LoVo (cell line): ENCODE measurements at regions not wholly inside any gene's neighbourhood (a gene's known extent, or its start where the extent isn't known, plus 50 kb on each side); places are given as distances from the start of the nearest gene placed in this dataset.

Source experiments
- DNase-seq: peaks from one replicate; pipeline ENCODE4 v3.0.0-alpha.2; 2016; ENCODE audit warnings: low spot score

DNA sequence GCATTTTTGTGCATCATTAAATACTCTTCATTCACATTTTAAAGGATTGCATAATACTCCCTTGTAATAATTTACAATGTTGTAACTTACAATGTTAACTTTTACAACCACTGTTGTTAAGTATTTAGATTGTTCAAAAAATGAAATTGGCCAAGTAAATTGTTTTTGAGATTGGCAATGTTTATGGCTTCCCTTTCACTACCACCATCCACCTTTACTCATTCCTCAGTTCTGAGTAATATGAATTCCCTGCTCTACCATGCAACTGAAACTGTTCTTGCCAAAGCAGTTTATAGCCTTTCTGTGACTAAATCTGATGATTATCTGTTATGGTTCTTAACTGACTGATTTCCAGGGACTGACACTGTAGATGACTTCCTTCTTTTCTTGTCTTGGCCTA, 80.5 kb upstream of the TMEM106B start:
- DNase-seq, result peak; percentile 83

DNA sequence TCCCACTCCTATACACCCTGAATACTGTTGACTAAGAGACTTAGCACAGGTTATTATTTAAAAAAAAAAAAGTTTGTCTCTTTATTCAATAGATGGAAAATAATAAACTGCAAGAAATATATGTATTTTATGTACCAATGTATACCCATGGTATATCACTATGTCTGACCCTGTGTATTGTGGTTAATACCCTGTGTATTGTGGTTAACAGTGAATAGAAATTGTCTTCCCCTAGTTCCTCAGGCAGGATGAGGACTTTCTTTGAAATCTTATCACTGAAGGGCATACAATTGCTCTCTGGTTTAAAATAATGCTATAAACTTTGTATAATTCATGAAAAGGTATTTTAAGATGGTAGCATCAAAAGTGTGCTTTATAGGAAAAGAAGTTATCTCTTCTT, 80.0 kb upstream of the TMEM106B start:
- no peak for DNase-seq

DNA sequence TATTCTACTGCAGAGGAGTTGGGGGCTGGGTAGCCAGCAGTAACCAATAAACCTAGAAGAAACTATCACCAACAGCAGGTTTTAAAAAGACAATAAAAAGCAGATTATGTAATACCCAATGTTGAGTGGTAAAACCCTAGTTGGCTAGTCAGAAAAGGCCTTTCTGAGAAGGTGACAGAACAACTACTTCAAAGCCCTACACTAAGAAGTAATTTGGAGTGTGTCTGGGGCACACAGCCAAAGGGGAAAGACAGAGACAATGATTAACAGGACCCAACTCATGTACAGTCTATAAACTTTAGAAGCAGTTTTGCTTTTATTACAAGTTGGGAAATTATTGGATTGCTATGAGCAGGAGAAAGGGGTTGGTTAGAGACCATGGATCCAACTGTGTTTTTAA, 77.2 kb upstream of the TMEM106B start:
- peak; percentile 53 for DNase-seq

DNA sequence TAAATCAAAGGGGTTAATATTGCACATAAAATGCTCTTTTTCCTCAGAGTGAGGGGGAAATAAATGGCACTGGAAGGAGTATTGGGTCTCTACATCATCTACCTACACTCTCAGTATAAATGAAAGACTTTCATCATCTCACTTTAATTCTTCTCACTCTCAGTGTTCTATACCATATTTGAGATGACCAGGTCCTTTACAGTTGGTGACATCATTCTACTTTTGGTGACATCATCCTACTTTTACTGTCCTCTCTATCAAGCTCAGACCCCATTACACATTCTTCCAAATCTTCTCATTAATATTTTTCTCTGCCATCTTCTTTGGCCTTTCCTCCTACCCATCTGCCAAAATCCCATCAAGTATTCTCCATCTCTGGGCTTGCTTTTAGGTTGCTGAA, 74.6 kb upstream of the TMEM106B start:
- DNase-seq, result no peak

DNA sequence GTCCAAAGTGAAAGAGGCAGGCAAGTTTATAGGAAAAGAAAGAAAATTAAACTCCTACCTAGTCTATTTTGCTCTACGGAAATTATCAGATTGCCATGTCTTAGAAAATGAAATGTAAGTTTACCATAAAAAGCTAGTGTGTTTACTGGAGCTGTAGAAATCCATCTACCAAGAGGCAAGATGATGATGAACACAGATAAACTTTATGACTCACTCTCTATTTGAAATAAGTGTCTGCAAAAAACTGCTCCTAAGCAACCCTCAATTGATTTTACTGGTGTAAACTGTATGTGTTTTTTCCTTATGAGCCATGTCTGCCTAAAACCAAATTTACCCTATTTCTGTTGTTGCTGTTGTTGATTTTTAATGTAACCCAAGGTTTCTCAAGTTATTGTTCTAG, 73.8 kb upstream of the TMEM106B start:
- peak; percentile 45 for DNase-seq

DNA sequence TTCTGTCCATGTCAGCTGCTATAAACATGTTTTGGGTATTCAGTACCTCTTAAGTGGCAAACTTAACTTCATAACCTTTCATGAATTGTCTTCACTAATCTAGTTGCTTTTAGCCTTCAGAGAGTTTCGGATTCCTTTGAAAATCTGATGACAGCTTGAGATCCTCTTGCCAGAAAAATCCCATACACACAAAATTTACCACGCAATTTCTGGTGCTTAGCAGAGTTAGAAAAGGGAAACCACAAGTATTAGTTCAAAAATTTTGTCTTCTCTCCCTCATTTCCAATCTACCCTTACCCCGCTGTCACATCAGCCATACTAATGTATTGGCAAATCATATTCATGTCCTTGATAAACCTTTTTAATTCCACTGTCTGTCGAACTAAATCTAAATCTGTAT, 72.7 kb upstream of the TMEM106B start:
- no peak for DNase-seq

DNA sequence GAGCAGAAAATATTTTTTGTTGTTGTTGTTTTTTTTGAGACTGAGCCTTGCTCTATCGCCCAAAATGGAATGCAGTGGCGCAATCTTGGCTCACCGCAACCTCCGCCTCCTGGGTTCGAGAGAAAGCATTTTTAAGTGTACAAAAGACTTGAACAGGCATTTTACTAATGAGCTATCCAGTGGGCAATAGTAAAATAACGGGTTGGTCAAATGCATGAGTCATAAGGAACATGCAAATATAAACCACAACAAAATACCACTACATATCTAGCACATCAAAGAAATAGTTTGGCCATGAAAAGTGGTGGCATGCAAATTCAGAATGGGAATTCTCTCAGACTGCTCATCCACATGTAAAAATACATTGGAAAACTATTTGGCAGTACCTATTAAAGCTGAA, 71.7 kb upstream of the TMEM106B start:
- peak; percentile 62 for DNase-seq

DNA sequence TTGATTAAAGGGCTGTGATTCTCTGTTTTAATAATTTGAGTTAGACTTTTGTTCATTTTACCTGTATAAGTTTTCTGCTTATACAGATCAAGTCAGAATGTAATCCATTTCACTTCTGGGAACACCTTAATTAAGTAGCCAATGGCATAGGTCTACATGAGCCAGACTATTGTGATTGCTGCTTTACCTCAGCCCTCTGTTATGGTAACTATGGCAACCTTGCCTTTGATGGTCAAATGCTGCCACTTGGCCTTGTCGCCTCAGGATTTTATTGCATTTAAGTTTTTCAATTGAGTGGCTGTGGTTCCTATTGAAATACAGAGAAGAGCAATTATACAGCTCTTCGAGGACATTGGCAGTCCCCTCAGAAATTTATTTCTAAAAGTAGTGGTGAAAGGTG, 64.3 kb upstream of the TMEM106B start:
- no peak for DNase-seq

DNA sequence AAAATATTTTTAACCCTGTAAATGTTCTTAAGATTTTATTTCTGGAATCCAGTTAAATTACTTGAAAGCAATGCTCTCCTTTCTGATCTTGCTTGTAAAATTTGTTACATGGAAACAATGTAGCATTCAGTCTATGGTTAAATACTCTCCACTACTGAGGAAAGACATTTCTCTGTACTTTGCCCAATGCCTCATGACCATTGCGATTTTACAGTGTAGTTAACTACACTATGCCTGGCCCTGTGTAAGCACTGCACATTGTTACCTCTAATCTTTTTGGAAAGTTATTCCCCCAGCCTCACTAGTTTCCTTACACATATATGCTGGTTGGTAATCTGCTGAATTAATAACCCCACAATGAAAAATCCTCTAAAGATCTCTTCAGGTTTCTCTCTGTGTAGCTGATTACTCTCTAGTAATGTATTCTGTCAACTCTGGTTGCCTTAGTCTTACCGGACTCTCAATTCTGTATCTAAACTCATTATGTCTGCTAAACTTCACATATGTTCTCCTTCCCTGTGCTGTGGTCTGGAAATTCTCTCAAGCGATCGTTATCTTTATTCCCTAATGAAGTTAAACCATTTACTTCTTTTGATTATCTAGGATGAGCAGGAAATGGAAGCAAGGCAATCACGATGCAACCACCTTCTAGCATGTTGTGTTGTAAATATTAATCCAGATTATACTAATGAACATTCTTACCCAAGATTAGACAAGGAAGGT, 58.7 kb upstream of the TMEM106B start:
- DNase-seq, result no peak

DNA sequence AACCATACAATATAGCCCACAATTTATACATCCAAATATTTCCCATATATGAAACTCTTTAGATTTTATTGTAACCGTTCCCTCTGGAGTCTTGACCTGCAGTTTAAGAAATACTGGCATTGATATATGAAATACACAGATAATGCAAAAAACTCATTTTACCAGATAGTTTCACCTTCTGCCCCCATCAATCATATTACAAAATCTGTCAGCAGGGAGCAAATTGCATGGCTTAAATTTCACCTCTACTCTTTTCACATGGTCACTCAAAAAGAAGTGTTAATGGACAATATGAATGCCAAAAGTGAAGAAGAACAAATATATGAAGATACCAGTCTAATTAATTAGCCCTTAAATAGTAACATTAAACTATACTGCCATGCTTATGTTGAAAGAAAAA, 57.0 kb upstream of the TMEM106B start:
- DNase-seq, result no peak

DNA sequence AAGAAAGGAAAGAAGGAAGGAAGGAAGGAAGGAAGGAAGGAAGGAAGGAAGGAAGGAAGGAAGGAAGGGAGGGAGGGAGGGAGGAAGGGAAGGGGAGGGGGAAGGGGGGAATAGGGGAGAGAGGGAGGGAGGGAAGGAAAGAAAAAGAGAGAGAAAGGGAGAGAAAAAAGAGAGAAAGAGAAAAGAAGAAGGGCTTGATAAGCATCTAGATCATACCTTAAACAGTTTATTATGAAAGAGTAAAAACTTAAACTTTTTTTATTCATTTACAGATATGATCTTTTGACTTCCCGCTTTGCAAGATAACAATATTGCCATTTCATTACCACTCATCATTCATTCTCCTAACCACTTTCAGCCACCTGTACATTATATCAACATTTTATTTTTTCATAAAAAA, 53.6 kb upstream of the TMEM106B start:
- no peak for DNase-seq

DNA sequence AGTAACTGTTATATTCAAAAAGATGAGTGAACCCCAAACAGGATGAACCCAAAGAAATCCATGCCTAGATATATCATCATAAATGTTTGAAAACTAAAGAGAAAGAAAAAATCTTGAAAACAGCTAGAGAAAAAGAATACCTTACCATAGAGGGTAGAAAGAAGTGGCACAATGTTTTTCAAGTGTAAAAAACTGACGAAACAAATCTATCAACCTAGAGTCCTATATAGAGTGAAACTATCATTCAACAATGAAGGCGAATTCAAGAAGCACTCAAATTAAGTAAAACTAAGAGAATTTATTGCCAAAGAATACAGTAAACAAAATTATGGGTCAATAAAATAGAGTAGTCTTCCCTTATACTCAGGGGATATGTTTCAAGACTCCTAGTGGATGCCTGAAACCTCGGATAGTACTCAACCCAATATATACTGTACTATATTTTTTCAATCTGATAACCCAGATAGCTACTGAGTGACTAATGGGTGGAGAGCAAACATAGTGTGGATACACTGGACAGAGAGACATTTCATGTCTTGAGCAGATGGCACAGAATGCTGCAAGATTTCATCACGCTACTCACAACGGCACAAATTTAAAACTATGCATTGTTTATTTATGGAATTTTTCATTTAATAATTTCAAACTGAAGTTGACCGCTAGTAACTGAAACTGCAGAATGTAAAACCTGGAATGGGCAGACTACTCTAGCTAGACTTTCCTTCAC, 52.6 kb upstream of the TMEM106B start:
- DNase-seq, result no peak

DNA sequence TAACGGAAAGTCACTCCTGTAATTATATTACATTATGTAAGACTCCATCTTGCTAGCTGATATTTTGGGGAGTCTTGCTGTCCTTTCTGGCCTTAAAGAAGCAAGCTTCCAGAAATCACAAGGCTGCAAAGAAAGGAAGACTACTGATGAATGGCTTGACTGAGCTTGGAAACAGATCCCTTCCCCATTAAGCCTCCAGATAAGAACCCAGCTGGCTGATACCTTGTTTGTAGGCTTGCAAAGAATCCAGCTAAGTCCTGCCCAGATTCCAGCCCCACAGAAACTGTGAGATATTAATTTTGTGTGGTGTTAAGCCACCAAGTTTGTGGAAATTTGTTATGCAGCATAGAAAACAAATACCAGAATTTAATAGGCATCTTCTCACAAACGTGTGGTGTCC, 49.9 kb upstream of the TMEM106B start:
- no peak for DNase-seq
